Upper lobe of left lung (tissue), 4 donors: ENCODE measurements at regions not wholly inside any gene's neighbourhood (a gene's known extent, or its start where the extent isn't known, plus 50 kb on each side); places are given as distances from the start of the nearest gene placed in this dataset.
"Not testable (repeated sequence)": the region's sequence is repeated elsewhere in the genome, so short reads cannot be mapped to it uniquely, and the experiment has no call there.

Experiments
- CTCF ChIP-seq, 6 experiments: fragments of 450-650 bp in 4 of 6; fragments of 200-600 bp in 2 of 6; sonication (generic) in 2 of 6; IDR thresholded peaks; one replicate each; pipeline ENCODE4 v1.5.1; 2016 to 2019; ENCODE audit warnings: antibody characterized with exemption in 6 of 6
- POLR2A ChIP-seq, 4 donors: fragments of 450-650 bp; IDR thresholded peaks; one replicate each; pipeline ENCODE4 v1.5.1; 2016 to 2017; ENCODE audit warnings: antibody characterized with exemption in 4 of 4, mild to moderate bottlenecking in 2 of 4
- POLR2AphosphoS5 ChIP-seq, 2 donors: sonication (generic); formaldehyde crosslinking; IDR thresholded peaks; one replicate each; pipeline ENCODE4 v1.5.1; 2017; ENCODE audit warnings: antibody characterized with exemption in 2 of 2

- not testable (repeated sequence) for TF ChIP-seq CTCF, POLR2A, POLR2AphosphoS5 (IDR thresholded peaks at IDR 0.05)
Measured at GRCh38 chr11:87452025-87452424, 414.3 kb downstream of the TMEM135 start.
